HG02642 (cell line): ENCODE measurements at regions not wholly inside any gene's neighbourhood (a gene's known extent, or its start where the extent isn't known, plus 50 kb on each side); places are given as distances from the start of the nearest gene placed in this dataset.
"Not testable (repeated sequence)": the region's sequence is repeated elsewhere in the genome, so short reads cannot be mapped to it uniquely, and the experiment has no call there.

Experiments used
- ATAC-seq: cut with Tn5 transposase; IDR thresholded peaks from one replicate; pipeline ENCODE4 v1.9.1; 2021; ENCODE audit warnings: mild to moderate bottlenecking; ENCODE audit not compliant: unreplicated experiment, poor library complexity

DNA sequence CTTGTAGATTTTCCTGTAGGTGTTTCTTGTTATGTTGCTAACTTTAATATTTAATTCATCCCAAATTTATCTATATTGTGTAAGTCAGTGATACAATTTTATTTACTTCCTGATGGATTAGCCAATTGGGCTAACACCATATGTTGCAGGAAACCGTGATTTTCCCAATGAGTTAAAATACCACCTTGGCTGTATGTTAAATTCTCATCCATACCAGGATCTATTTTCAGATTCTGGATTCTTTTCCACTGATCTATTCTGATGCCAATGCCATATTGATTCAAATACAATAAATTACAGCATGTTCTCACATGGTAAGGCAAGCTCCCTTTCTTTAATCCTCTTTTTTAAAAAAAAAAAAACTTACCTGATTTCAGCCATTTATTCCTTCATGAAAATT lies 85.8 kb upstream of the DNAJC10 start:
- no peak for ATAC-seq

DNA sequence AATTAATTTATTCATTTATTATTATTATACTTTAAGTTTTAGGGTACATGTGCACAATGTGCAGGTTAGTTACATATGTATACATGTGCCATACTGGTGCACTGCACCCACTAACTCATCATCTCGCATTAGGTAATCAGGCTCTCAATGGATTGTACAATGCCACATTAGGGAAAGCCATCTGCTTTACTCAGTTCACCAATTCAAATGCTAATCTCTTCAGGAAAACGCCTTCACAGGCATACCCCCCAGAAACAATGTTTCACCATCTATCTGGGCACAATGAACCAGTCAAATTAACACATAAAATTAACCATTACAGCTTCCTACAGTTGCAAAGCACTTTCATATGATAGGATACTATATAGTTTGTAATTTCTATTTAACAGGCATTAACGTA lies 84.8 kb upstream of the DNAJC10 start:
- no peak for ATAC-seq

DNA sequence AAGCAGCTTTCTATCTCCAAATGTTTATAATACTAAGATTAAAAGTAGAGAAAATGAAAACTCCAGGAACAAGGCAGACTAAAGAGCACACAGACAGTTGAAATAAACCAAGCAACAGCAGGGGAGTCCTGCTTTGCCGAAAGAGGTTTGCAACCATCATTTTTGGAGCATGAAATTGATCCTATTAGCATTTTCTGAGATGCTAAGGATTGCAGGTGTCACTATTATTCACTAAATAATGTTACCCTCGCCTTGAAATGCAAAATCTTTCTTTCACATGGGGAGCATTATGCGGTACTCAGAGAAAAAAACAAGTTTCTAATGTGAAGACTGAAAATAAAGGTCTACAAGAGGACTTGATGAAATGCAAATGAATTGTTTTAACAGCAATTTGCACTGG lies 81.7 kb upstream of the DNAJC10 start:
- no peak for ATAC-seq

DNA sequence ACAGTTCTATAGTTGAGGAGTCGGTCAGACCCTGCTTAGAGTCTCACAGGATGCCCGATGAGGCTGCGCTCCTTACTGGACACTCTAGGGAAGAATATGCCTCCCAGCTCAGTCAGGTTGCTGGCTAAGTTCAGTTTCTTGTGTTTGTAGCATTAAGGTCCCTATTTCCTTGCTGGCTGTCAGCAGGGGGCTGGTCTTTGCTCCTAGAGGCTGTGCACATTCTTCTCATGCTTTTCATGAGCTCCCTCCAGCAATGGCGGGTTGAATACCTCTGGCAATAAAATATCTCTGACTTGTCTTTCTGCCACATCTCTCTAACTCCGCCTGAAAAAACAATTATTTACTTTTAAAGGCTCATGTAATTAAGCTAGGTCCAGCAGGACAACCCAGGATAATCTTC lies 79.4 kb upstream of the DNAJC10 start:
- no peak for ATAC-seq

DNA sequence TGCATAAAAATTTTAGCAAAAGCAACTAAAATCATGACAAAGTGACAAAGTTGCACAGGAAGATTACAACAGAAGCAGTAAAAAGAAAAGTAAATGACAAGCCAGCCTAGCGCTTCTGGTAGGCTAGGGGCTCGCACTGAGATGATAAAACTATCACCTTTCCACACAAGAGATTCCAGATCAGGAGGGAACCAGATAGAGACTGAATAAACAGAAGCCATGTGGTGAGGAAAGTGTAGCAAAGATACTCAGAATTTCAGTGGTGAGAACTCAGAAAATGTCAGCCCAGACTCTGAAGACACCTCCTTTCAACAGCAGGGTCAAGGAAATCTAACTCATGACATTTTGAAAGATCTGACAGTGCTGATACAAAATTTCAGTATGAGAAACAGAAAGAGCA lies 77.4 kb upstream of the DNAJC10 start:
- ATAC-seq = no peak

DNA sequence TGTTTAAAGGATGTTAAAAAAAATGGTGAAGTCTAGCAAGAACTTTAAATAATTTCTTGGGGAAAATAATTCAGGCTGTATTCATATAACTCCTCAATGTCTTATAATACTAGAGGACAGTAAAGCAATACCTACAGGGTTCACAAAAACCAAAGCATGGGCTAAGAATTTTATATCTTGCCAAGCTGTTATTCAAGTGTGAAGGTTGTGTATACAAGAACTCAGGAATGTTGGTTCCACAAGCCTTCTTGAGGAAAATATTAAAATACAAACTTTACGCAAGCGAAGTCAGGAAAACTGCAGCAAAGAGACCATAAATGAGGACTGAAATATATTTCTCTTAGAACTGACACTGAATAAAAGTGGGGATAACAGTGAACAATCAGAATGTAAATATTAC lies 76.1 kb upstream of the DNAJC10 start:
- no peak for ATAC-seq

DNA sequence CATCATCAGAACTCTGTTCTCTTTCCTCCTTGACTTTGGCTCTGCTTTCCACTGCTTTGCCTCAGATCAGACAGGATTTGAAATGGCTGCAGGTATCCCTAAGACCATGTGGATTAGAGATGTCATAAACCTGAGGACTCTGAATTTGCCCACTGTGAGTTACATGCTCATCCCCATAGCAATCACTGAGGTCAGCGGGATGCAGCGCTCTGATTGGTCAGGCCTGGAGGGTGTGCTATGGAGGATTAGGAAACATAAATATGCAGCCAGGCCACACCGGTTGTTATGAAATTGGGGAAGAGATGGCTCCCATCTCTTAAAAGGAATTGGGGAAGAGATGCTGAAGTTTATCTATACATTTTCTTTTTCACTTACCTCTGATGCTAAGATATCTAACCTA lies 73.7 kb upstream of the DNAJC10 start:
- peak; percentile 100 for ATAC-seq

DNA sequence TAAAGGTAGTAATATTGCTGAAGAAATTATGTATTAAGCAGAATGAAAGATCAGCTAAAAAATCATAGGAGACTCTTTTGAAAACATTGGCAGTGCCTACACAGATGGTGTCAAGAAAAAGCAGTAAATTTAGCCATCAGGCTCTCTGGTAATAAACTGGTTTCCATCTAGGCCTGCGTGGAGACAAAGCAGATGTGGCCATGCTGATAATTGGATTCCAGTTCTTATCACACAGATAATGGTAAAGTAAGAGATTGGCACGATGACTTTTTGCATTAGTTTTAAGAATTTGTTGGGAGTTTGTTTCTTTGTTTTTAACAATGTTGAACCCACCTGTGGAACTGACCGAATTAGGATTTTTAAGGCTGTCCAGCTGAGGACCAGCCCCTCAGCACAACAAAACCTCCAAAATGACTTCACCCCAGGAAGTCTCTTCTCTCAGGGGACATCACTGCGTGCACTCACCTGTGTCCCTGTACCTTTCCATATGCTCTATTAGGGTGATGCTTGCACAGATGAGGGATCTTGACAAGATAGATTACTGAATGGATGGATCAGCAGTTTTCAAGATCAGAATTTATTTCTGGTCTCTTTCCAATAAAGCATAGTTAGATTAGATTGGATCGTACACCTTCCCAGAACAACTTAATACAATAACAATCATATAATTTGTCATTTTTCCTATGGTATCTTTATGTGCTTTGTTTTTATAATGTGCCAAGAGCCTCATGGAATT lies 69.1 kb upstream of the DNAJC10 start:
- ATAC-seq = no peak

DNA sequence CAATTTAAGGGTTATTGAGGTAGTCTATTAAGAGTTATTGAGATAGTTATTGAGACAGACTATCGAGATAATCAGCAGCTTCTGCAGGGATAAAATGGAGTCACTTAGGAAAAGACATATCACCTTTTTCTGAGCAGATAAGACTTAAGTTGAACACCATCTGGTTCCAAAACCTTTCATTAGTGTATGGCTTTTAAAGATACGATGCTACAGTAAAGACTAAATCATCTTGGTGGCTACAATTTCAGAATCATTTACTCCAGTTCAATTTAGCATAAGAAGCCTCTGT lies 68.6 kb upstream of the DNAJC10 start:
- ATAC-seq = no peak

DNA sequence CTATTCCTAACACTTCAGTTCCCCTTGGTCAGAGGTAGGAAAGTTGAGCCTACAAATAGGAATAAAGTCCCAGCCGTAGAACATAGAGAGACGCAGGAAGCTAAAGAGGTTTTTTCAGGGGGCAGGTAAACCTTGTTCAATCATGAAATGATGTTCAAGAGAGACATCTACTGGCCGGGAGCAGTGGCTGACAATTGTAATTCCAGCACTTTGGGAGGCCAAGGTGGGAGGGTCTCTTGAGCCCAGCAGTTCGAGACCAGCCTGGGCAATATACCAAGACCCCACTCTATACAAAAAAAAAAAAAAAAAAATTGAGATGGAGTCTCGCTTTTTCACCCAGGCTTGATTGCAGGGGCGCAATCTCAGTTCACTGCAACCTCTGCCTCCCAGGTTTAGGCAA lies 66.7 kb upstream of the DNAJC10 start:
- peak; percentile 63 for ATAC-seq

DNA sequence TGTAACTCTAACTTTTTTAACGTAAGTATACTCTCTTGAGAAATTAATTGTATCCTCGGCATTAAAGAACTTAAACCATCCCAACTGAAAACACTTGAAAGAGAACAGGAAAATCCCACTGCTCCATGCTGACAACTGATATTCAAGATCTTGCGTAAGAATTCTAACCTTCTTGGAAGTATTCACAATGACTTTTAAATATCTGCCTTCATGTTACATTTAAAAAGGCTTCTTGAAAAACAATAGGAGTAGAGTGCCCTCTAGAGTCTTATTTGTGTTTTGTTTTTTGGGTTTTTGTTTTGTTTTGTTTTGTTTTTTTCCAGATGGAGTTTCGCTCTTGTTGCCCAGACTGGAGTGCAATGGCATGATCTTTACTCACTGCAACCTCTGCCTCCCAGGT lies 65.4 kb upstream of the DNAJC10 start:
- ATAC-seq = no peak

DNA sequence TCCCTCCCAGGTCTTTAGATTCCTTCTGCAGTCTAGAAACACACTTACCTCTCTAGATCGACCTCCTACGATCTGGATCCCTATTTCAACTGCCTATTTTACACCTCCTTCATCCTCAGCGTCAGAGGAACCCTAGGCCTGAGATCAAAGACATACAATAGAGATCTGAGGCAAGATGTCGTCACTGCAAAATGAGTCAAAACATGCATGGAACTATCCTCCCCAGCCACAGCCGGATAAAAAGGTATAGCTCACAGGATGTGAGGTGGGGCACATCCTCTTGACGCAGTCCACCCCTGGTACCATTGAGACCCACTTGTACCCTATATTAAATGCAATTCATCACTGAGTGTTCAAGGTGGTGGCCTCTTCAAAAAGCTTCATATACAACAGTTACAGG lies 63.7 kb upstream of the DNAJC10 start:
- no peak for ATAC-seq

DNA sequence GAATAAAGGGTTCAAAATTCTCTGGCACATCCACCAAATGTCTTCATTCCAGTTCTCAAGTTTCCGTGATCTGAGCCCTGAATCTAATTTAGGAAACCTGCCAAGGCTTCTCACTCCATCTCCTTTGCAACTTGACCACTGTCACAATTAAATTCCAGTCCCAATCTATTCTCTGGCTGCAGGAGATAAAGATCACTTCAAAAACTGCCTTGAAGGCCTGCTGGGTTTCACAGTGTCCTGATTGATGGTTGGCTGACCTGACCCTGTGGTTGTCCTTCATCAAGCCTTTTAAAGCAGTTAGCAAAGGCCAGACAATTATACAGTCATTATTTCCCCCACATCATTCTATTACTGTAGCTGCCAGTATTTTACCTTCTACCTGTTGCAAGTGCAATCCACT lies 60.3 kb upstream of the DNAJC10 start:
- ATAC-seq = no peak

DNA sequence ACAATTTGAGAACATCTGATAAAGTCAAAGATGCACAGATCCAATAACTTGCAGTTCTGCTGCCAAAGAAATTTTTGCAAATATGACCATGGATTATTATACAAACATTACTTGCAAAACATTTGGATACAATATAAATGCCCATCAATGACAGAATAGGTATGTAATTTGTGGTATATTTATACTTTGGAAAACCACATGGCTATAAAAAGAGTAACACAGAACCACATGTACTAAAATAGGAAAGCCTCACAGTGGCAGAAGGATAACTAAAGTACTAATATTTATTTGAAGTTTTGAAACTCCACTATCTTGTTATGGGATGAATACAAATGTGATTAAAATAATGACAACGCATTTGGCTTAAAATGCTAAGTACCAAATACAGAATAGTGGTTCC lies 51.8 kb upstream of the DNAJC10 start:
- no peak for ATAC-seq

DNA sequence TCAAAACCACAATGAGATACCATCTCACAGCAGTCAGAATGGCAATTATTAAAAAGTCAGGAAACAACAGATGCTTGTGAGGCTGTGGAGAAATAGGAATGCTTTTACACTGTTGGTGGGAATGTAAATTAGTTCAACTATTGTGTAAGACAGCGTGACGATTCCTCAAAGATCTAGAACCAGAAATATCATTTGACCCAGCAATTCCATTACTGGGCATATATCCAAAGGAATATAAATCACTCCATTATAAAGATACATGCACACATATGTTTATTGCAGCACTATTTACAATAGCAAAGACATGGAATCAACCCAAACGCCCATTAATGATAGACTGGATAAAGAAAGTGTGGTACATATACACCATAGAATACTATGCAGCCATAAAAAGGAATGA lies 50.6 kb upstream of the DNAJC10 start:
- ATAC-seq = not testable (repeated sequence)
